Tibial nerve (tissue), 4 donors: ENCODE measurements at regions not wholly inside any gene's neighbourhood (a gene's known extent, or its start where the extent isn't known, plus 50 kb on each side); places are given as distances from the start of the nearest gene placed in this dataset.

Source experiments
- DNase-seq, 2 donors: peaks; one replicate each; pipeline ENCODE4 v3.0.0-alpha.2; 2019; ENCODE audit warnings: low spot score in 2 of 2
- H3K27ac ChIP-seq, 4 donors: fragments of 200-600 bp; sonication (generic) in 3 of 4; one replicate each; pipeline ENCODE4 v1.5.1; 2017 to 2019; ENCODE audit warnings: mild to moderate bottlenecking in 1 of 4
- H3K27me3 ChIP-seq, 2 donors: fragments of 200-600 bp; sonication (generic) in 1 of 2; one replicate each; pipeline versions ENCODE4 v1.5.1 to v1.6.0; 2017 to 2019
- H3K36me3 ChIP-seq, 3 donors: fragments of 200-600 bp; sonication (generic); one replicate each; pipeline ENCODE4 v1.5.1; 2018 to 2019
- H3K4me1 ChIP-seq, 4 donors: fragments of 200-600 bp; sonication (generic) in 3 of 4; one replicate each; pipeline ENCODE4 v1.5.1; 2017 to 2019
- H3K4me3 ChIP-seq, 4 donors: fragments of 200-600 bp; sonication (generic) in 3 of 4; one replicate each; pipeline ENCODE4 v1.5.1; 2017 to 2019; ENCODE audit warnings: mild to moderate bottlenecking in 1 of 4, moderate library complexity in 1 of 4
- H3K9me3 ChIP-seq, 4 donors: fragments of 200-600 bp; sonication (generic) in 3 of 4; one replicate each; pipeline ENCODE4 v1.5.1; 2017 to 2019
- CTCF ChIP-seq, 5 experiments: fragments of 200-600 bp in 3 of 5; fragments of 450-650 bp in 2 of 5; sonication (generic) in 3 of 5; IDR thresholded peaks; one replicate each; pipeline ENCODE4 v1.5.1; 2016 to 2019; ENCODE audit warnings: antibody characterized with exemption in 5 of 5, mild to moderate bottlenecking in 3 of 5, moderate library complexity in 2 of 5
- EP300 ChIP-seq, 2 donors: sonication (generic); formaldehyde crosslinking; IDR thresholded peaks; one replicate each; pipeline ENCODE4 v1.6.1; 2017; ENCODE audit warnings: antibody characterized with exemption in 2 of 2, mild to moderate bottlenecking in 1 of 2
- POLR2A ChIP-seq, 2 donors: fragments of 450-650 bp; IDR thresholded peaks; one replicate each; pipeline ENCODE4 v1.6.1; 2017; ENCODE audit warnings: antibody characterized with exemption in 2 of 2, mild to moderate bottlenecking in 2 of 2, moderate library complexity in 2 of 2
- WGBS, 2 donors: methylation state at CpG; one replicate each; pipeline ENCODE4 v1.1.5; 2018; 5-methylcytosine and 5-hydroxymethylcytosine counted together

- no peaks in the 10 kb centered on the region for H3K27me3 ChIP-seq
- H3K4me1 ChIP-seq, result no peaks in the 10 kb centered on the region
- peaks cover 0 to 9% (median 0%) of the 10 kb centered on the region in 4 donors for H3K9me3 ChIP-seq
- DNase-seq, result no peak
- H3K4me3 ChIP-seq, result no peak overlapping the region
- 75 to 81% methylated on average over 2 of the region's 2 CpGs for WGBS, 2 donors
- TF ChIP-seq CTCF (IDR thresholded peaks at IDR 0.05) (no peak), EP300 (IDR thresholded peaks at IDR 0.05) (no peak), POLR2A (IDR thresholded peaks at IDR 0.05) (no peak)
- H3K27ac ChIP-seq, result no peak overlapping the region
- H3K36me3 ChIP-seq, result no peaks in the 10 kb centered on the region
Measured at GRCh38 chr3:99211309-99211708, 309.8 kb upstream of the DCBLD2 start.

- Histone ChIP-seq H3K4me3 (no peak overlapping the region), H3K27ac (no peak overlapping the region), H3K36me3 (no peaks in the 10 kb centered on the region), H3K9me3 (no peaks in the 10 kb centered on the region), H3K4me1 (no peaks in the 10 kb centered on the region), H3K27me3 (no peaks in the 10 kb centered on the region)
- WGBS, 2 donors, result 88 to 90% methylated on average over 3 of the region's 3 CpGs
- TF ChIP-seq CTCF (IDR thresholded peaks at IDR 0.05) (no peak), POLR2A (IDR thresholded peaks at IDR 0.05) (no peak), EP300 (IDR thresholded peaks at IDR 0.05) (no peak)
- DNase-seq, result no peak
Measured at GRCh38 chr3:99199021-99199420, 297.5 kb upstream of the DCBLD2 start.

- peaks cover 0 to 2% (median 0%) of the 10 kb centered on the region in 4 donors for H3K9me3 ChIP-seq
- no peaks in the 10 kb centered on the region for H3K36me3 ChIP-seq
- no peak for TF ChIP-seq CTCF (IDR thresholded peaks at IDR 0.05)
- DNase-seq, result no peak
- no peak overlapping the region for H3K4me3 ChIP-seq
- H3K27me3 ChIP-seq, result no peaks in the 10 kb centered on the region
- no peaks in the 10 kb centered on the region for H3K4me1 ChIP-seq
- no peak overlapping the region for H3K27ac ChIP-seq
- WGBS, 2 donors, result 71 to 91% methylated on average over 3 of the region's 3 CpGs
Measured at GRCh38 chr3:99191186-99191585, 289.7 kb upstream of the DCBLD2 start.

GRCh38 chr3:99188936-99189335 is 287.4 kb upstream of the DCBLD2 start:
- TF ChIP-seq CTCF (IDR thresholded peaks at IDR 0.05), result no peak
- no peak for TF ChIP-seq POLR2A (IDR thresholded peaks at IDR 0.05)
- no peak for TF ChIP-seq EP300 (IDR thresholded peaks at IDR 0.05)
- peaks cover 0 to 6% (median 0%) of the 10 kb centered on the region in 4 donors for H3K9me3 ChIP-seq
- no peaks in the 10 kb centered on the region for H3K27me3 ChIP-seq
- H3K27ac ChIP-seq, result no peak overlapping the region
- no peak for DNase-seq
- no peak overlapping the region for H3K4me3 ChIP-seq
- H3K36me3 ChIP-seq, result no peaks in the 10 kb centered on the region
- no peaks in the 10 kb centered on the region for H3K4me1 ChIP-seq

- no peaks in the 10 kb centered on the region for H3K27me3 ChIP-seq
- TF ChIP-seq EP300 (IDR thresholded peaks at IDR 0.05), result no peak
- no peak for TF ChIP-seq POLR2A (IDR thresholded peaks at IDR 0.05)
- no peak for TF ChIP-seq CTCF (IDR thresholded peaks at IDR 0.05)
- WGBS, 2 donors, result 86 to 95% methylated on average over 2 of the region's 2 CpGs
- no peak overlapping the region for H3K4me3 ChIP-seq
- H3K9me3 ChIP-seq, result peaks cover 0 to 6% (median 0%) of the 10 kb centered on the region in 4 donors
- no peaks in the 10 kb centered on the region for H3K36me3 ChIP-seq
- H3K27ac ChIP-seq, result no peak overlapping the region
- H3K4me1 ChIP-seq, result no peaks in the 10 kb centered on the region
- no peak for DNase-seq
Measured at GRCh38 chr3:99186016-99186415, 284.5 kb upstream of the DCBLD2 start.
